ENCODE measurements at regions not wholly inside any gene's neighbourhood (a gene's known extent, or its start where the extent isn't known, plus 50 kb on each side); places are given as distances from the start of the nearest gene placed in this dataset.

- H3K27ac Mint-ChIP-seq: no peak overlapping the region
- TF ChIP-seq CTCF (IDR thresholded peaks at IDR 0.05): no peak
- Histone ChIP-seq H3K4me1 (ENCODE audit: control insufficient read depth, insufficient read depth, low read length) (no peaks in the 10 kb centered on the region), H3K9me3 (ENCODE audit: control insufficient read depth, insufficient read depth, low read length) (peaks cover 3% of the 10 kb centered on the region), H3K36me3 (ENCODE audit: control insufficient read depth, insufficient read depth, low read length) (no peaks in the 10 kb centered on the region), H3K4me3 (ENCODE audit: low read length) (no peak overlapping the region), H3K27me3 (ENCODE audit: control insufficient read depth, insufficient read depth, low read length) (no peaks in the 10 kb centered on the region), H3K27ac (ENCODE audit: low read length) (no peak overlapping the region)
- no peak overlapping the region for H3K4me3 Mint-ChIP-seq
- H3K9me3 Mint-ChIP-seq: peaks cover 3 to 15% of the 10 kb centered on the region in 2 donors
- intact Hi-C loops (cut with micrococcal nuclease): no loop called here
- WGBS (ENCODE audit: insufficient coverage): 79% methylated on average over 1 of the region's 1 CpG
- DNase-seq: no peak
- ATAC-seq: no peak
- no peaks in the 10 kb centered on the region for H3K27me3 Mint-ChIP-seq (ENCODE audit: low read depth in 2 of 2)
- H3K36me3 Mint-ChIP-seq: no peaks in the 10 kb centered on the region
- no peaks in the 10 kb centered on the region for H3K4me1 Mint-ChIP-seq
These were observed 229.3 kb upstream of the ZSWIM2 start for GRCh38 chr2:187078297-187078696.

- no peaks in the 10 kb centered on the region for H3K36me3 Mint-ChIP-seq
- no peaks in the 10 kb centered on the region for H3K4me1 ChIP-seq (ENCODE audit: control insufficient read depth, insufficient read depth, low read length)
- no peaks in the 10 kb centered on the region for H3K27me3 ChIP-seq (ENCODE audit: control insufficient read depth, insufficient read depth, low read length)
- 93% methylated on average over 4 of the region's 4 CpGs for WGBS (ENCODE audit: insufficient coverage)
- H3K27ac ChIP-seq (ENCODE audit: low read length): no peak overlapping the region
- H3K4me3 ChIP-seq (ENCODE audit: low read length): no peak overlapping the region
- DNase-seq: no peak
- no peaks in the 10 kb centered on the region for H3K27me3 Mint-ChIP-seq (ENCODE audit: low read depth in 2 of 2)
- no peaks in the 10 kb centered on the region for H3K4me1 Mint-ChIP-seq
- no peak for TF ChIP-seq CTCF (IDR thresholded peaks at IDR 0.05)
- no peaks in the 10 kb centered on the region for H3K36me3 ChIP-seq (ENCODE audit: control insufficient read depth, insufficient read depth, low read length)
- no peak overlapping the region for H3K4me3 Mint-ChIP-seq
- H3K9me3 Mint-ChIP-seq: peaks cover 8 to 13% of the 10 kb centered on the region in 2 donors
- H3K27ac Mint-ChIP-seq: no peak overlapping the region
- ATAC-seq: no peak
- intact Hi-C loops (cut with micrococcal nuclease): no loop called here
- peaks cover 3% of the 10 kb centered on the region for H3K9me3 ChIP-seq (ENCODE audit: control insufficient read depth, insufficient read depth, low read length)
These were observed 226.7 kb upstream of the ZSWIM2 start for GRCh38 chr2:187075671-187076070.

- WGBS (ENCODE audit: insufficient coverage): 93% methylated on average over 4 of the region's 4 CpGs
- peaks cover 8 to 13% of the 10 kb centered on the region in 2 donors for H3K9me3 Mint-ChIP-seq
- ATAC-seq: no peak
These were observed 226.2 kb upstream of the ZSWIM2 start for GRCh38 chr2:187075199-187075635.

More at GRCh38 chr2:187075199-187075635, 226.2 kb upstream of the ZSWIM2 start:
- Mint-ChIP-seq H3K27ac (no peak overlapping the region), H3K27me3 (ENCODE audit: low read depth in 2 of 2) (no peaks in the 10 kb centered on the region), H3K4me1 (no peaks in the 10 kb centered on the region), H3K4me3 (no peak overlapping the region), H3K36me3 (no peaks in the 10 kb centered on the region)
- H3K9me3 ChIP-seq (ENCODE audit: control insufficient read depth, insufficient read depth, low read length): peaks cover 3% of the 10 kb centered on the region
- no peak overlapping the region for H3K4me3 ChIP-seq (ENCODE audit: low read length)
- H3K4me1 ChIP-seq (ENCODE audit: control insufficient read depth, insufficient read depth, low read length): no peaks in the 10 kb centered on the region
- no peaks in the 10 kb centered on the region for H3K36me3 ChIP-seq (ENCODE audit: control insufficient read depth, insufficient read depth, low read length)
- H3K27me3 ChIP-seq (ENCODE audit: control insufficient read depth, insufficient read depth, low read length): no peaks in the 10 kb centered on the region
- no peak for DNase-seq
- H3K27ac ChIP-seq (ENCODE audit: low read length): no peak overlapping the region
- no peak for TF ChIP-seq CTCF (IDR thresholded peaks at IDR 0.05)
- intact Hi-C loops (cut with micrococcal nuclease): no loop called here

Measured in natural killer cell (primary cell).